IMR-90 (cell line): ENCODE measurements at regions not wholly inside any gene's neighbourhood (a gene's known extent, or its start where the extent isn't known, plus 50 kb on each side); places are given as distances from the start of the nearest gene placed in this dataset.

Experiments used
- ATAC-seq: fragments of 200-7000 bp; cut with Tn5 transposase; 2 replicates; pipeline ENCODE4 v1.9.1; 2020; ENCODE audit warnings: low read depth, mild to moderate bottlenecking, moderate library complexity
- BruUV-seq: library from RNA; stranded (reverse); fragments of 400-500 nt; replicated peaks from 2 replicates; lab custom pipeline; 2021; lab: Mats Ljungman, UMichigan
- CTCF ChIA-PET: fragments of 300-600 bp; formaldehyde crosslinking; extraction: SDS; loops from one replicate; lab custom pipeline; 2021; ENCODE audit warnings: antibody characterized with exemption; lab: Yijun Ruan, JAX
- POLR2A ChIA-PET: fragments of 300-600 bp; sonication (Branson Sonifier 250); formaldehyde crosslinking; loops from one replicate; lab custom pipeline; 2022; ENCODE audit warnings: antibody characterized with exemption; ENCODE audit not compliant: unreplicated experiment; lab: Charles Lee
- DNase-seq: peaks from one replicate; pipeline ENCODE4 v3.0.0; 2013
- H2AFZ ChIP-seq: replicated peaks from 2 replicates; pipeline ENCODE3; 2013; ENCODE audit warnings: low read length, mild to moderate bottlenecking; ENCODE audit not compliant: poor library complexity
- H2AK5ac ChIP-seq: 2 replicates; pipeline ENCODE4 v1.6.1; 2013; ENCODE audit warnings: low read depth, low read length, inconsistent platforms
- H2AK9ac ChIP-seq: replicated peaks from 2 replicates; pipeline ENCODE3; 2013; ENCODE audit warnings: mild to moderate bottlenecking, low read depth, low read length, moderate library complexity; ENCODE audit not compliant: poor library complexity
- H2BK120ac ChIP-seq: 2 replicates; pipeline ENCODE4 v1.6.1; 2013; ENCODE audit warnings: low read depth, low read length, inconsistent platforms
- H2BK15ac ChIP-seq: 3 replicates; pipeline ENCODE4 v1.6.1; 2013; ENCODE audit warnings: low read depth, low read length, inconsistent platforms
- H2BK20ac ChIP-seq: 2 replicates; pipeline ENCODE4 v1.6.1; 2013; ENCODE audit warnings: low read depth, mild to moderate bottlenecking, inconsistent platforms, low read length, moderate library complexity
- H2BK5ac ChIP-seq: 2 replicates; pipeline ENCODE4 v1.6.1; 2013; ENCODE audit warnings: mild to moderate bottlenecking, low read depth, low read length, inconsistent platforms; ENCODE audit not compliant: poor library complexity, severe bottlenecking
- H3K14ac ChIP-seq: replicated peaks from 2 replicates; pipeline ENCODE4 v1.6.1; 2013; ENCODE audit warnings: low read depth, low read length, inconsistent platforms
- H3K18ac ChIP-seq: 2 replicates; pipeline ENCODE4 v1.6.1; 2013; ENCODE audit warnings: low read depth, low read length, control low read depth
- H3K23ac ChIP-seq: 2 replicates; pipeline ENCODE4 v1.6.1; 2013; ENCODE audit warnings: low read depth, low read length, inconsistent platforms
- H3K27ac ChIP-seq: 2 replicates; pipeline ENCODE4 v1.5.1; 2013; ENCODE audit warnings: mild to moderate bottlenecking, control low read depth, low read length; ENCODE audit not compliant: insufficient read depth
- H3K27me3 ChIP-seq: 2 replicates; pipeline ENCODE4 v1.6.1; 2013; ENCODE audit warnings: low read length; ENCODE audit not compliant: control insufficient read depth, insufficient read depth
- H3K36me3 ChIP-seq: 2 replicates; pipeline ENCODE4 v1.6.1; 2013; ENCODE audit warnings: low read length, mixed read lengths; ENCODE audit not compliant: control insufficient read depth, insufficient read depth
- H3K4ac ChIP-seq: 2 replicates; pipeline ENCODE4 v1.6.1; 2013; ENCODE audit warnings: low read depth, low read length, inconsistent platforms
- H3K4me1 ChIP-seq: 2 replicates; pipeline ENCODE4 v1.6.1; 2013; ENCODE audit warnings: low read length, mixed read lengths; ENCODE audit not compliant: control insufficient read depth, insufficient read depth
- H3K4me2 ChIP-seq: 2 replicates; pipeline ENCODE4 v1.6.1; 2013; ENCODE audit warnings: low read depth, mild to moderate bottlenecking, control low read depth, low read length, moderate library complexity
- H3K4me3 ChIP-seq: 2 replicates; pipeline ENCODE4 v1.5.1; 2013; ENCODE audit warnings: low read depth, mild to moderate bottlenecking, control low read depth, low read length, moderate library complexity; ENCODE audit not compliant: insufficient read depth
- H3K56ac ChIP-seq: 2 replicates; pipeline ENCODE4 v1.6.1; 2013; ENCODE audit warnings: low read length, inconsistent platforms; ENCODE audit not compliant: insufficient read depth; ENCODE audit errors: extremely low read depth
- H3K79me1 ChIP-seq, 2 experiments: 2 replicates each; pipeline ENCODE4 v1.6.1; 2013; ENCODE audit warnings: low read length in 2 of 2, inconsistent platforms in 1 of 2, low read depth in 1 of 2
- H3K9ac ChIP-seq: 2 replicates; pipeline ENCODE4 v1.6.1; 2013; ENCODE audit warnings: low read depth, low read length, control low read depth
- H3K9me1 ChIP-seq: 2 replicates; pipeline ENCODE4 v1.6.1; 2013; ENCODE audit warnings: low read length, inconsistent platforms; ENCODE audit not compliant: insufficient read depth
- H3K9me3 ChIP-seq: 2 replicates; pipeline ENCODE4 v1.6.1; 2013; ENCODE audit warnings: low read length; ENCODE audit not compliant: control insufficient read depth, insufficient read depth
- H4K20me1 ChIP-seq: 2 replicates; pipeline ENCODE4 v1.6.1; 2013; ENCODE audit warnings: low read length, inconsistent platforms; ENCODE audit not compliant: insufficient read depth
- H4K5ac ChIP-seq: 2 replicates; pipeline ENCODE4 v1.6.1; 2013; ENCODE audit warnings: mild to moderate bottlenecking, low read depth, low read length, control low read depth
- H4K8ac ChIP-seq, 2 experiments: 2 replicates each; pipeline ENCODE4 v1.6.1; 2013; ENCODE audit warnings: low read depth in 2 of 2, low read length in 2 of 2, control low read depth in 1 of 2, inconsistent platforms in 1 of 2
- H4K91ac ChIP-seq: 2 replicates; pipeline ENCODE4 v1.6.1; 2013; ENCODE audit warnings: low read depth, low read length, inconsistent platforms; ENCODE audit not compliant: insufficient read depth
- BHLHE40 ChIP-seq: fragments of 150-350 bp; IDR thresholded peaks from 2 replicates; pipeline ENCODE4 v1.6.1; 2016; ENCODE audit warnings: mild to moderate bottlenecking, low read depth, low read length
- CEBPB ChIP-seq: IDR thresholded peaks from 2 replicates; pipeline ENCODE4 v1.6.1; 2012; ENCODE audit warnings: low read depth, low read length, improper control_type of control experiment
- CHD1 ChIP-seq: IDR thresholded peaks from 2 replicates; pipeline ENCODE4 v1.6.1; 2012; ENCODE audit warnings: low read depth, low read length, improper control_type of control experiment
- CTCF ChIP-seq: conservative IDR thresholded peaks from 2 replicates; pipeline ENCODE4 v1.5.1; 2012; ENCODE audit warnings: mild to moderate bottlenecking, low read depth, low read length, improper control_type of control experiment
- ELK1 ChIP-seq: fragments of 150-350 bp; IDR thresholded peaks from 2 replicates; pipeline ENCODE4 v1.6.1; 2016; ENCODE audit warnings: low read depth, mild to moderate bottlenecking, low read length, moderate library complexity, borderline replicate concordance
- FOS ChIP-seq: fragments of 150-350 bp; IDR thresholded peaks from 2 replicates; pipeline ENCODE4 v1.6.1; 2016; ENCODE audit warnings: low read depth, low read length
- MAFK ChIP-seq: IDR thresholded peaks from 2 replicates; pipeline ENCODE4 v1.6.1; 2012; ENCODE audit warnings: low read depth, low read length, improper control_type of control experiment
- MAZ ChIP-seq: IDR thresholded peaks from 2 replicates; pipeline ENCODE4 v1.6.1; 2012; ENCODE audit warnings: low read depth, mild to moderate bottlenecking, low read length, improper control_type of control experiment, moderate library complexity, borderline replicate concordance
- MXI1 ChIP-seq: IDR thresholded peaks from 2 replicates; pipeline ENCODE4 v1.6.1; 2012; ENCODE audit warnings: low read depth, mild to moderate bottlenecking, low read length, moderate library complexity, borderline replicate concordance
- NFE2L2 ChIP-seq: fragments of 150-350 bp; IDR thresholded peaks from 2 replicates; pipeline ENCODE4 v1.6.1; 2016; ENCODE audit warnings: low read depth, mild to moderate bottlenecking, low read length
- POLR2A ChIP-seq: IDR thresholded peaks from 2 replicates; pipeline ENCODE4 v1.6.1; 2012; ENCODE audit warnings: mild to moderate bottlenecking, low read depth, low read length
- RAD21 ChIP-seq: IDR thresholded peaks from 2 replicates; pipeline ENCODE4 v1.6.1; 2012; ENCODE audit warnings: low read length, improper control_type of control experiment
- RCOR1 ChIP-seq: IDR thresholded peaks from 2 replicates; pipeline ENCODE4 v1.6.1; 2012; ENCODE audit warnings: mild to moderate bottlenecking, low read length, improper control_type of control experiment; ENCODE audit not compliant: insufficient replicate concordance
- RFX5 ChIP-seq: IDR thresholded peaks from 2 replicates; pipeline ENCODE4 v1.8.0; 2012; ENCODE audit warnings: low read depth, mild to moderate bottlenecking, low read length, moderate library complexity
- SMC3 ChIP-seq: fragments of 150-350 bp; IDR thresholded peaks from 2 replicates; pipeline ENCODE4 v1.6.1; 2016; ENCODE audit warnings: low read depth, mild to moderate bottlenecking, antibody characterized with exemption, low read length, moderate library complexity
- USF2 ChIP-seq: fragments of 150-350 bp; IDR thresholded peaks from 2 replicates; pipeline ENCODE4 v1.6.1; 2017; ENCODE audit warnings: mild to moderate bottlenecking, antibody characterized with exemption, low read length, low read depth
- WGBS, 2 experiments: methylation state at CpG; one replicate each; pipeline versions ENCODE4 v1.1.5 to v1.1.7; 2013; ENCODE audit warnings: missing lambda C conversion rate in 2 of 2; ENCODE audit not compliant: insufficient read length in 1 of 2; ENCODE audit errors: extremely low coverage in 2 of 2; 5-methylcytosine and 5-hydroxymethylcytosine counted together
- dilution Hi-C: fragments of 300-500 bp; cut with HindIII; formaldehyde crosslinking; loops from one replicate; pipeline ENCODE4 v1.14.3; 2018; ENCODE audit warnings: low sequenced_read_pairs; ENCODE audit not compliant: unreplicated experiment
- in situ Hi-C: fragments of 300-500 bp; cut with MboI; formaldehyde crosslinking; loops from 3 replicates; pipeline ENCODE4 v1.14.3; 2019; ENCODE audit warnings: low sequenced_read_pairs, inconsistent platforms, mixed read lengths
- intact Hi-C: fragments of 100-400 bp; cut with micrococcal nuclease; formaldehyde crosslinking; loops from 2 replicates; pipeline ENCODE4 v1.10.0; 2022

- Histone ChIP-seq H3K9me3 (peaks cover 4% of the 10 kb centered on the region), H3K18ac (no peak overlapping the region), H3K23ac (no peak overlapping the region), H3K79me1 (peaks cover 17 to 18% of the 10 kb centered on the region in 2 experiments), H3K14ac (no peak overlapping the region), H4K5ac (no peak overlapping the region), H3K27me3 (no peaks in the 10 kb centered on the region), H3K4me1 (peaks cover 10% of the 10 kb centered on the region), H3K9me1 (peaks cover 13% of the 10 kb centered on the region), H3K56ac (no peak overlapping the region), H2AK5ac (0 out of 2 replicates have a peak overlapping the region, but pooled peaks have one; percentile 7), H3K27ac (no peak overlapping the region), H3K4me2 (no peak overlapping the region), H4K91ac (no peak overlapping the region), H3K36me3 (peaks cover 1% of the 10 kb centered on the region; the same call in 1 of the 2 replicates), H2AK9ac (no peak overlapping the region), H3K9ac (no peak overlapping the region), H3K4me3 (no peak overlapping the region), H4K20me1 (peaks cover 5% of the 10 kb centered on the region), H2BK15ac (0 out of 3 replicates have a peak overlapping the region, but pooled peaks have one; percentile 37), H2BK120ac (no peak overlapping the region), H4K8ac (no peak overlapping the region), H2AFZ (no peak overlapping the region), H2BK5ac (no peak overlapping the region), H3K4ac (no peak overlapping the region), H2BK20ac (no peak overlapping the region)
- in situ Hi-C loops, result no loop called here
- ATAC-seq (no peak), DNase-seq (no peak)
- TF ChIP-seq MAZ (no peak), MAFK (no peak), MXI1 (no peak), SMC3 (no peak), ELK1 (no peak), RFX5 (no peak), NFE2L2 (no peak), USF2 (no peak), CTCF (no peak), FOS (no peak), POLR2A (no peak), RAD21 (no peak), BHLHE40 (no peak), CHD1 (no peak), RCOR1 (no peak), CEBPB (no peak)
- ChIA-PET POLR2A (no interaction called here), CTCF (no interaction called here)
- BruUV-seq, result no TSS peak
- dilution Hi-C loops, result no loop called here
- intact Hi-C loops, result loop anchor here (5.0 kb wide), 1 partner anchor 113 kb away; no protein-coding TSS in a partner anchor
- WGBS, 2 experiments, result 50% methylated on average over 2 of the region's 6 CpGs; no CpG with 5 or more reads in 1 of the 2 experiments
These were observed 432.2 kb upstream of the TPM1 start for GRCh38 chr15:62610265-62610869.
